Activated T-cell treated with anti-CD3 and anti-CD28 coated beads, Interleukin-2, amount 50 U/mL, for 72 hours (primary cell): ENCODE measurements at regions not wholly inside any gene's neighbourhood (a gene's known extent, or its start where the extent isn't known, plus 50 kb on each side); places are given as distances from the start of the nearest gene placed in this dataset.
"Not testable (repeated sequence)": the region's sequence is repeated elsewhere in the genome, so short reads cannot be mapped to it uniquely, and the experiment has no call there.

Experiments
- ATAC-seq, 2 donors: fragments of 150-1000 bp; cut with Tn5 transposase; replicated peaks in 1 of 2; 2 replicates each; pipeline ENCODE4 v1.10.0; 2021; ENCODE audit warnings: moderate library complexity in 2 of 2, mild to moderate bottlenecking in 1 of 2
- DNase-seq, 2 donors: peaks; one replicate each; pipeline ENCODE4 v3.0.0; 2021 to 2022; ENCODE audit warnings: mixed read lengths in 1 of 2
- H3K27ac Mint-ChIP-seq: one replicate; pipeline ENCODE4 v1.8.0; 2022; ENCODE audit warnings: mild to moderate bottlenecking, moderate library complexity, mixed read lengths
- H3K27me3 Mint-ChIP-seq: one replicate; pipeline ENCODE4 v1.8.0; 2022; ENCODE audit warnings: low read depth, mixed read lengths
- H3K36me3 Mint-ChIP-seq, 2 donors: one replicate each; pipeline ENCODE4 v1.8.0; 2022; ENCODE audit warnings: mixed read lengths in 2 of 2, mild to moderate bottlenecking in 1 of 2; ENCODE audit not compliant: insufficient read depth in 2 of 2
- H3K4me1 Mint-ChIP-seq: one replicate; pipeline ENCODE4 v1.8.0; 2022; ENCODE audit warnings: low read depth, mixed read lengths
- H3K4me3 Mint-ChIP-seq, 2 donors: one replicate each; pipeline ENCODE4 v1.8.0; 2022; ENCODE audit warnings: mild to moderate bottlenecking in 2 of 2, mixed read lengths in 2 of 2, moderate library complexity in 2 of 2
- H3K9me3 Mint-ChIP-seq, 2 donors: one replicate each; pipeline ENCODE4 v1.8.0; 2022; ENCODE audit warnings: mixed read lengths in 2 of 2

GRCh38 chr3:147705651-147706051, 296.5 kb downstream of the ZIC1 start:
- H3K36me3 Mint-ChIP-seq = no peaks in the 10 kb centered on the region
- H3K4me3 Mint-ChIP-seq = no peak overlapping the region
- H3K4me1 Mint-ChIP-seq = no peaks in the 10 kb centered on the region

GRCh38 chr3:147710753-147711152, 301.6 kb downstream of the ZIC1 start:
- H3K4me1 Mint-ChIP-seq, H3K27me3 Mint-ChIP-seq, H3K27ac Mint-ChIP-seq, H3K36me3 Mint-ChIP-seq, ATAC-seq, H3K9me3 Mint-ChIP-seq, DNase-seq, H3K4me3 Mint-ChIP-seq: not testable (repeated sequence)

More at GRCh38 chr3:147705651-147706051, 296.5 kb downstream of the ZIC1 start:
- no peaks in the 10 kb centered on the region for H3K27me3 Mint-ChIP-seq
- ATAC-seq (no peak), DNase-seq (no peak)
- H3K9me3 Mint-ChIP-seq = peaks cover 5 to 9% of the 10 kb centered on the region in 2 donors
- no peak overlapping the region for H3K27ac Mint-ChIP-seq

- H3K4me1 Mint-ChIP-seq = no peaks in the 10 kb centered on the region
- no peak overlapping the region for H3K27ac Mint-ChIP-seq
- no peaks in the 10 kb centered on the region for H3K27me3 Mint-ChIP-seq
- DNase-seq = no peak
- peaks cover 0 to 1% of the 10 kb centered on the region in 2 donors for H3K36me3 Mint-ChIP-seq
- H3K9me3 Mint-ChIP-seq = peaks cover 3 to 9% of the 10 kb centered on the region in 2 donors
- no peak for ATAC-seq
- no peak overlapping the region for H3K4me3 Mint-ChIP-seq
Observed at GRCh38 chr3:147712357-147712756, 303.2 kb downstream of the ZIC1 start.

GRCh38 chr3:147712758-147713157, 303.6 kb downstream of the ZIC1 start:
- H3K36me3 Mint-ChIP-seq, H3K4me1 Mint-ChIP-seq, H3K9me3 Mint-ChIP-seq: not testable (repeated sequence)

GRCh38 chr3:147713234-147714133, 304.3 kb downstream of the ZIC1 start:
- no peak overlapping the region for H3K4me3 Mint-ChIP-seq
- peaks cover 0 to 1% of the 10 kb centered on the region in 2 donors for H3K36me3 Mint-ChIP-seq
- no peaks in the 10 kb centered on the region for H3K4me1 Mint-ChIP-seq
- H3K9me3 Mint-ChIP-seq = peaks cover 9 to 13% of the 10 kb centered on the region in 2 donors
- H3K27ac Mint-ChIP-seq = no peak overlapping the region
- DNase-seq (no peak), ATAC-seq (no peak)
- H3K27me3 Mint-ChIP-seq = no peaks in the 10 kb centered on the region

More at GRCh38 chr3:147712758-147713157, 303.6 kb downstream of the ZIC1 start:
- H3K27ac Mint-ChIP-seq, DNase-seq, H3K27me3 Mint-ChIP-seq, ATAC-seq, H3K4me3 Mint-ChIP-seq: not testable (repeated sequence)

GRCh38 chr3:147729641-147730040, 320.5 kb downstream of the ZIC1 start:
- Mint-ChIP-seq H3K4me1 (no peaks in the 10 kb centered on the region), H3K27me3 (no peaks in the 10 kb centered on the region), H3K4me3 (no peak overlapping the region), H3K36me3 (peaks cover 0 to 1% of the 10 kb centered on the region in 2 donors), H3K27ac (no peak overlapping the region), H3K9me3 (peaks cover under 1 to 4% of the 10 kb centered on the region in 2 donors)
- ATAC-seq (no peak), DNase-seq (no peak)

- DNase-seq (no peak), ATAC-seq (no peak)
- Mint-ChIP-seq H3K27ac (no peak overlapping the region), H3K27me3 (no peaks in the 10 kb centered on the region), H3K9me3 (peaks cover 0 to 4% of the 10 kb centered on the region in 2 donors), H3K4me1 (no peaks in the 10 kb centered on the region), H3K36me3 (no peaks in the 10 kb centered on the region), H3K4me3 (no peak overlapping the region)
Observed at GRCh38 chr3:147730284-147730683, 321.1 kb downstream of the ZIC1 start.

- no peak for DNase-seq
- Mint-ChIP-seq H3K36me3 (no peaks in the 10 kb centered on the region), H3K4me1 (no peaks in the 10 kb centered on the region), H3K4me3 (no peak overlapping the region), H3K27ac (no peak overlapping the region), H3K27me3 (no peaks in the 10 kb centered on the region), H3K9me3 (peaks cover 0 to 2% of the 10 kb centered on the region in 2 donors)
- no peak for ATAC-seq
Observed at GRCh38 chr3:147733217-147733616, 324.1 kb downstream of the ZIC1 start.

GRCh38 chr3:147735616-147736015, 326.5 kb downstream of the ZIC1 start:
- Mint-ChIP-seq H3K4me3 (no peak overlapping the region), H3K9me3 (no peaks in the 10 kb centered on the region), H3K27me3 (no peaks in the 10 kb centered on the region), H3K27ac (no peak overlapping the region), H3K4me1 (no peaks in the 10 kb centered on the region), H3K36me3 (no peaks in the 10 kb centered on the region)
- ATAC-seq = no peak
- no peak for DNase-seq

- no peak overlapping the region for H3K4me3 Mint-ChIP-seq
- ATAC-seq (no peak), DNase-seq (no peak)
- no peaks in the 10 kb centered on the region for H3K36me3 Mint-ChIP-seq
- H3K9me3 Mint-ChIP-seq = no peaks in the 10 kb centered on the region
- H3K27me3 Mint-ChIP-seq = no peaks in the 10 kb centered on the region
- H3K27ac Mint-ChIP-seq = no peak overlapping the region
- no peaks in the 10 kb centered on the region for H3K4me1 Mint-ChIP-seq
Observed at GRCh38 chr3:147736226-147736625, 327.1 kb downstream of the ZIC1 start.

- ATAC-seq (no peak), DNase-seq (no peak)
- H3K27ac Mint-ChIP-seq = no peak overlapping the region
- H3K9me3 Mint-ChIP-seq = no peaks in the 10 kb centered on the region
- H3K4me3 Mint-ChIP-seq = no peak overlapping the region
- no peaks in the 10 kb centered on the region for H3K4me1 Mint-ChIP-seq
- H3K27me3 Mint-ChIP-seq = no peaks in the 10 kb centered on the region
- H3K36me3 Mint-ChIP-seq = no peaks in the 10 kb centered on the region
Observed at GRCh38 chr3:147737376-147737775, 328.2 kb downstream of the ZIC1 start.

GRCh38 chr3:147740928-147741327, 331.8 kb downstream of the ZIC1 start:
- Mint-ChIP-seq H3K4me3 (no peak overlapping the region), H3K27me3 (no peaks in the 10 kb centered on the region), H3K4me1 (no peaks in the 10 kb centered on the region), H3K27ac (no peak overlapping the region), H3K9me3 (peaks cover 0 to 4% of the 10 kb centered on the region in 2 donors), H3K36me3 (no peaks in the 10 kb centered on the region)
- no peak for DNase-seq
- no peak for ATAC-seq

GRCh38 chr3:147744967-147745366, 335.8 kb downstream of the ZIC1 start:
- Mint-ChIP-seq H3K36me3 (peaks cover 0 to 2% of the 10 kb centered on the region in 2 donors), H3K4me1 (no peaks in the 10 kb centered on the region), H3K27ac (no peak overlapping the region), H3K27me3 (no peaks in the 10 kb centered on the region), H3K4me3 (no peak overlapping the region), H3K9me3 (peaks cover 10% of the 10 kb centered on the region in 2 donors)
- ATAC-seq (no peak), DNase-seq (no peak)

GRCh38 chr3:147755310-147755709, 346.1 kb downstream of the ZIC1 start:
- no peaks in the 10 kb centered on the region for H3K27me3 Mint-ChIP-seq
- H3K36me3 Mint-ChIP-seq = no peaks in the 10 kb centered on the region
- no peaks in the 10 kb centered on the region for H3K4me1 Mint-ChIP-seq
- no peak for DNase-seq
- H3K9me3 Mint-ChIP-seq = peaks cover 3 to 4% of the 10 kb centered on the region in 2 donors
- no peak overlapping the region for H3K4me3 Mint-ChIP-seq
- no peak for ATAC-seq
- H3K27ac Mint-ChIP-seq = no peak overlapping the region
